GM20431 (cell line): ENCODE measurements at regions not wholly inside any gene's neighbourhood (a gene's known extent, or its start where the extent isn't known, plus 50 kb on each side); places are given as distances from the start of the nearest gene placed in this dataset.
"Not testable (repeated sequence)": the region's sequence is repeated elsewhere in the genome, so short reads cannot be mapped to it uniquely, and the experiment has no call there.

Source experiments
- in situ Hi-C: fragments of 300-500 bp; cut with MseI, MboI; formaldehyde crosslinking; loops from one replicate; pipeline ENCODE4 v1.15.0; 2020; ENCODE audit warnings: low sequenced_read_pairs; ENCODE audit not compliant: unreplicated experiment

- in situ Hi-C loops = no loop called here
Observed at GRCh38 chr2:64792300-64792699, 138.6 kb upstream of the SERTAD2 start.

- in situ Hi-C loops = no loop called here
Observed at GRCh38 chr2:64792995-64793639, 139.4 kb upstream of the SERTAD2 start.

- in situ Hi-C loops = no loop called here
Observed at GRCh38 chr2:64793701-64794100, 140.0 kb upstream of the SERTAD2 start.

- in situ Hi-C loops = no loop called here
Observed at GRCh38 chr2:64794426-64794995, 140.8 kb upstream of the SERTAD2 start.

- in situ Hi-C loops = no loop called here
Observed at GRCh38 chr2:64795024-64795592, 141.4 kb upstream of the SERTAD2 start.

- in situ Hi-C loops = no loop called here
Observed at GRCh38 chr2:64796926-64797325, 143.2 kb upstream of the SERTAD2 start.

GRCh38 chr2:64797881-64798575 is 144.3 kb upstream of the SERTAD2 start:
- in situ Hi-C loops = no loop called here

GRCh38 chr2:64799592-64800252 is 146.0 kb upstream of the SERTAD2 start:
- in situ Hi-C loops = no loop called here

- in situ Hi-C loops = no loop called here
Observed at GRCh38 chr2:64803776-64804175, 150.1 kb upstream of the SERTAD2 start.

- in situ Hi-C loops = no loop called here
Observed at GRCh38 chr2:64804651-64805050, 150.9 kb upstream of the SERTAD2 start.

- in situ Hi-C loops = no loop called here
Observed at GRCh38 chr2:64807417-64807816, 153.7 kb upstream of the SERTAD2 start.

- in situ Hi-C loops = no loop called here
Observed at GRCh38 chr2:64808092-64808491, 154.4 kb upstream of the SERTAD2 start.

- in situ Hi-C loops = no loop called here
Observed at GRCh38 chr2:64808754-64809153, 155.0 kb upstream of the SERTAD2 start.

- in situ Hi-C loops = no loop called here
Observed at GRCh38 chr2:64809216-64809615, 155.5 kb upstream of the SERTAD2 start.

GRCh38 chr2:64812285-64812684 is 158.6 kb upstream of the SERTAD2 start:
- in situ Hi-C loops = no loop called here

- in situ Hi-C loops = no loop called here
Observed at GRCh38 chr2:64814007-64814406, 160.3 kb upstream of the SERTAD2 start.

GRCh38 chr2:64816526-64816925 is 162.8 kb upstream of the SERTAD2 start:
- in situ Hi-C loops = not testable (repeated sequence)

- in situ Hi-C loops = no loop called here
Observed at GRCh38 chr2:64817453-64817852, 163.7 kb upstream of the SERTAD2 start.

- in situ Hi-C loops = no loop called here
Observed at GRCh38 chr2:64818664-64819060, 164.9 kb upstream of the SERTAD2 start.

- in situ Hi-C loops = no loop called here
Observed at GRCh38 chr2:64819361-64819760, 165.6 kb upstream of the SERTAD2 start.
